Vagina (tissue), 2 donors: ENCODE measurements at regions not wholly inside any gene's neighbourhood (a gene's known extent, or its start where the extent isn't known, plus 50 kb on each side); places are given as distances from the start of the nearest gene placed in this dataset.

ENCODE experiments used
- DNase-seq, 2 donors: peaks; one replicate each; pipeline ENCODE4 v3.0.0-alpha.2; 2017; ENCODE audit errors: extremely low spot score in 2 of 2
- H3K27ac ChIP-seq: fragments of 200-600 bp; sonication (generic); one replicate; pipeline ENCODE4 v1.5.1; 2019
- H3K27me3 ChIP-seq: fragments of 200-600 bp; sonication (generic); one replicate; pipeline ENCODE4 v1.5.1; 2019
- H3K36me3 ChIP-seq, 2 donors: fragments of 200-600 bp; sonication (generic); one replicate each; pipeline ENCODE4 v1.5.1; 2017 to 2019
- H3K4me1 ChIP-seq: fragments of 200-600 bp; sonication (generic); one replicate; pipeline ENCODE4 v1.5.1; 2019
- H3K4me3 ChIP-seq, 2 donors: fragments of 200-600 bp; sonication (generic); 1 replicate in 1 of 2; 2 replicates in 1 of 2; pipeline ENCODE4 v1.5.1; 2016 to 2019
- H3K9me3 ChIP-seq: fragments of 200-600 bp; sonication (generic); one replicate; pipeline ENCODE4 v1.5.1; 2019
- POLR2A ChIP-seq, 2 donors: fragments of 450-650 bp; IDR thresholded peaks; one replicate each; pipeline ENCODE4 v1.6.1; 2017; ENCODE audit warnings: antibody characterized with exemption in 2 of 2, mild to moderate bottlenecking in 2 of 2, moderate library complexity in 2 of 2
- POLR2AphosphoS5 ChIP-seq, 2 donors: sonication (generic); formaldehyde crosslinking; IDR thresholded peaks; one replicate each; pipeline ENCODE4 v1.9.0; 2017; ENCODE audit warnings: antibody characterized with exemption in 2 of 2, mild to moderate bottlenecking in 2 of 2, low read depth in 1 of 2; ENCODE audit not compliant: insufficient read depth in 1 of 2
- intact Hi-C: fragments of 100-400 bp; cut with DNase I; formaldehyde crosslinking; loops from one replicate; pipeline ENCODE4 v1.15.1; 2023
- TF ChIP-seq, protein P1 (sequence below), 3 experiments: fragments of 450-650 bp in 2 of 3; fragments of 200-600 bp in 1 of 3; sonication (generic) in 1 of 3; IDR thresholded peaks; one replicate each; pipeline ENCODE4 v1.5.1; 2017 to 2019; ENCODE audit warnings: antibody characterized with exemption in 3 of 3, mild to moderate bottlenecking in 2 of 3, moderate library complexity in 2 of 3

DNA sequence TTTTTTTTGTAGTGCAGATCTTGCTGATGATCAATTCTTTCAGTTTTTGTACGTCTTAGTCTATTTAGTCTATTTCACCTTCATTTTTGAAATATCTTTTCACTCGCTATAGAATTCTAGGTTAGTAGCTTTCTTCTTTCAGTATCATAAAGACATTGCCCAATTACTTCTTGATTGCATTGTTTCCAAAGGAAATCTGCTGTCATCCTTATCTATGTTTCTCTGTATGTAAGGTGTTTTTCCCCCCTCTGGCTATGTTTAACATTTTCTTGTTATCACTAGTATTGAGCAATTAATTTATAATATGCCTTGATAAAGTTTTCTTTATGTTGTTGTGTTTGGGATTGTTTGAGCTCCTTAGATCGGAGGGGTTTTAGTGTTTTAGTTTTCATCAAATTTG lies 171.9 kb downstream of the BMP4 start:
- Histone ChIP-seq H3K27ac (no peak overlapping the region), H3K4me1 (no peaks in the 10 kb centered on the region), H3K36me3 (no peaks in the 10 kb centered on the region), H3K27me3 (no peaks in the 10 kb centered on the region), H3K9me3 (no peaks in the 10 kb centered on the region), H3K4me3 (no peak overlapping the region)
- TF ChIP-seq POLR2A (IDR thresholded peaks at IDR 0.05) (no peak), POLR2AphosphoS5 (IDR thresholded peaks at IDR 0.05; ENCODE audit: insufficient read depth in 1 of 2, low read depth in 1 of 2) (no peak)
- TF ChIP-seq, protein P1, sequence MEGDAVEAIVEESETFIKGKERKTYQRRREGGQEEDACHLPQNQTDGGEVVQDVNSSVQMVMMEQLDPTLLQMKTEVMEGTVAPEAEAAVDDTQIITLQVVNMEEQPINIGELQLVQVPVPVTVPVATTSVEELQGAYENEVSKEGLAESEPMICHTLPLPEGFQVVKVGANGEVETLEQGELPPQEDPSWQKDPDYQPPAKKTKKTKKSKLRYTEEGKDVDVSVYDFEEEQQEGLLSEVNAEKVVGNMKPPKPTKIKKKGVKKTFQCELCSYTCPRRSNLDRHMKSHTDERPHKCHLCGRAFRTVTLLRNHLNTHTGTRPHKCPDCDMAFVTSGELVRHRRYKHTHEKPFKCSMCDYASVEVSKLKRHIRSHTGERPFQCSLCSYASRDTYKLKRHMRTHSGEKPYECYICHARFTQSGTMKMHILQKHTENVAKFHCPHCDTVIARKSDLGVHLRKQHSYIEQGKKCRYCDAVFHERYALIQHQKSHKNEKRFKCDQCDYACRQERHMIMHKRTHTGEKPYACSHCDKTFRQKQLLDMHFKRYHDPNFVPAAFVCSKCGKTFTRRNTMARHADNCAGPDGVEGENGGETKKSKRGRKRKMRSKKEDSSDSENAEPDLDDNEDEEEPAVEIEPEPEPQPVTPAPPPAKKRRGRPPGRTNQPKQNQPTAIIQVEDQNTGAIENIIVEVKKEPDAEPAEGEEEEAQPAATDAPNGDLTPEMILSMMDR (IDR thresholded peaks at IDR 0.05): no peak
- DNase-seq: no peak
- intact Hi-C loops: no loop called here

GRCh38 chr14:53783256-53783655 lies 173.4 kb downstream of the BMP4 start:
- H3K4me1 ChIP-seq: no peaks in the 10 kb centered on the region
- H3K36me3 ChIP-seq: no peaks in the 10 kb centered on the region
- no peaks in the 10 kb centered on the region for H3K9me3 ChIP-seq
- intact Hi-C loops: no loop called here
- H3K4me3 ChIP-seq: no peak overlapping the region
- no peak overlapping the region for H3K27ac ChIP-seq
- H3K27me3 ChIP-seq: no peaks in the 10 kb centered on the region
- no peak for DNase-seq
- TF ChIP-seq, protein P1 (IDR thresholded peaks at IDR 0.05): no peak
- TF ChIP-seq POLR2AphosphoS5 (IDR thresholded peaks at IDR 0.05; ENCODE audit: insufficient read depth in 1 of 2, low read depth in 1 of 2) (no peak), POLR2A (IDR thresholded peaks at IDR 0.05) (no peak)

- TF ChIP-seq POLR2AphosphoS5 (IDR thresholded peaks at IDR 0.05; ENCODE audit: insufficient read depth in 1 of 2, low read depth in 1 of 2) (no peak), POLR2A (IDR thresholded peaks at IDR 0.05) (no peak)
- TF ChIP-seq, protein P1 (IDR thresholded peaks at IDR 0.05): no peak
- Histone ChIP-seq H3K27me3 (no peaks in the 10 kb centered on the region), H3K27ac (no peak overlapping the region), H3K36me3 (no peaks in the 10 kb centered on the region), H3K4me3 (no peak overlapping the region), H3K4me1 (no peaks in the 10 kb centered on the region), H3K9me3 (no peaks in the 10 kb centered on the region)
- DNase-seq: no peak
- intact Hi-C loops: no loop called here
Observed at GRCh38 chr14:53780051-53780555, 176.5 kb downstream of the BMP4 start.

- TF ChIP-seq, protein P1 (IDR thresholded peaks at IDR 0.05): no peak
- TF ChIP-seq POLR2A (IDR thresholded peaks at IDR 0.05): no peak
- no peak for TF ChIP-seq POLR2AphosphoS5 (IDR thresholded peaks at IDR 0.05; ENCODE audit: insufficient read depth in 1 of 2, low read depth in 1 of 2)
- Histone ChIP-seq H3K36me3 (no peaks in the 10 kb centered on the region), H3K4me1 (no peaks in the 10 kb centered on the region), H3K9me3 (no peaks in the 10 kb centered on the region), H3K4me3 (no peak overlapping the region), H3K27me3 (no peaks in the 10 kb centered on the region), H3K27ac (no peak overlapping the region)
- intact Hi-C loops: no loop called here
- DNase-seq: no peak
Observed at GRCh38 chr14:53779301-53779700, 177.3 kb downstream of the BMP4 start.

DNA sequence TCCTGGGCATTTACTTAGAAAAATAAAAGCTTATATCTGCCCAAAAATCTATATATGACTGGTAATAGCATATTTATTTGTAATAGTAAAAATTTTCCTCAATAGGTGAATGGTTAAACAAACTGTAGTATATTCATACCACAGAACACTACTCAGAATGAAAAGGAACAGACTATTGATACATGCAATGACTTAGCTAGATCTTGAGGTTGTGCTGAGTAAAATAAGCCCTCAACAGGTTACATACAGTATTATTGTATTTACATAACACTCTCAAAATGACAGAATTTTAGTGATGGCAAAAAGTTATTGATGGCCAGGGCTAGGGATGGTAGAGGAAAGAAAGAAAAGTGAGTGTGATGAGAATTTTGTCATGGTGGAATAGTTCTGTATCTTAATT lies 178.4 kb downstream of the BMP4 start:
- intact Hi-C loops: no loop called here
- TF ChIP-seq POLR2AphosphoS5 (IDR thresholded peaks at IDR 0.05; ENCODE audit: insufficient read depth in 1 of 2, low read depth in 1 of 2) (no peak), POLR2A (IDR thresholded peaks at IDR 0.05) (no peak)
- TF ChIP-seq, protein P1 (IDR thresholded peaks at IDR 0.05): no peak
- H3K9me3 ChIP-seq: no peaks in the 10 kb centered on the region
- no peaks in the 10 kb centered on the region for H3K36me3 ChIP-seq
- H3K4me3 ChIP-seq: no peak overlapping the region
- H3K27me3 ChIP-seq: no peaks in the 10 kb centered on the region
- no peak overlapping the region for H3K27ac ChIP-seq
- DNase-seq: no peak
- no peaks in the 10 kb centered on the region for H3K4me1 ChIP-seq
